ENCODE measurements at regions not wholly inside any gene's neighbourhood (a gene's known extent, or its start where the extent isn't known, plus 50 kb on each side); places are given as distances from the start of the nearest gene placed in this dataset.

- no peak for DNase-seq
These were observed 186.0 kb upstream of the FRMPD4 start for GRCh38 chrX:11952176-11952720.

- no peak for DNase-seq
These were observed 184.7 kb upstream of the FRMPD4 start for GRCh38 chrX:11953615-11954014.

DNA sequence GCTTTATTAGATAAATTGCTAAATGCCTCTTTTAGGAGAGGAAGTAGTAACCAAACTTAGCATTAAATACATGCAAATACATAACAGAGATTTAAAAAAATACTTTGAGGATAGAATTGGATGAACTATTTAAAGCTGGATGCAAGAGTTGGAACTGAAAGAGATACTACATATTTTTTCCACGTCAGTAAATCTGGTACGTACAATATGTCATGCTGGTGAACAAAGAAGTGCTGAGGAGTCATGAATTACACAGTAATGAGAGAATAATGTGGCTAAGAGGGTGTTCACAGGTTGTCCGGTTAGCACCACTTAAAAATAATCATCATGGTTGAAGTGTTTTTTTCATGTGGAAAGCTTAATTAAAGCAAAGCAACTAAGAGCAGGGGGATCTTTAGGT is 184.1 kb upstream of the FRMPD4 start:
- no peak for DNase-seq

DNA sequence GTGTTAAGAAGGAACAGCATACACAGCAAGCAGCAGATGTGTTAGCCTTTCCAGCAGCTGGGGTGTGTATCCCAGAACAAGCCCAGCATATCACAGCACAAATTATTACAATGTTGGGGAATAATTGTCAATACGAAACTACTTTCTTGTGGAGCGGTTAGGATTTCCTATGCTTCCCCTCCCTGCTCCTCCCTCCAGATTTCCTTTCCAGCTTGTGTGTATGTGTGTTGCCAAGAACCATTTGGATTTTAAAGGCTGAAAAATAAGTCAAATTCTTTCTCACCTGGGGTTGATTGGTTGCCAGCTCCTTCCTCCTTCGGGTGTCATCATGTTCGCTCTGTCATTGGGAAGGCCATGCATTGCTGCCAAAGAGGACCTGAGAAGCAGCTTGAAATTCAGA is 178.2 kb upstream of the FRMPD4 start:
- DNase-seq: no peak

DNA sequence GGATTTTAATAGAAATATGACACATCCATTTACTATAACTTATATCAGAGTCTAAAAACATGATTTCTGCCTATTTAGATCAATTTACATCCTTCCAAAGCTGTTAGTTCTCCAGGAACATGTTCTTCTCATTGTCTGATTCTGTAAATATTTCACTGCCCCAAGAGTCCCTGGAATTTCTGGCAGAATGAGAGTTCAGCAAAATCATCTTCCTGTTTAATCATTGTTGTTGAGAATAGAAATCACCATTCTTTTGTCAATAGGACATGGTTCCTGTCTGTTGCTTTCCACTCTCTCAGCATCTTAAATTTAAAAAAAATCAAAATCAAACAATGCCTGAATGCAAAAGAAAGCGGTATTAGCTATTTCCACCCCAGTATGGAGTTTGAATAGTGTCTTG is 172.8 kb upstream of the FRMPD4 start:
- no peak for DNase-seq

DNA sequence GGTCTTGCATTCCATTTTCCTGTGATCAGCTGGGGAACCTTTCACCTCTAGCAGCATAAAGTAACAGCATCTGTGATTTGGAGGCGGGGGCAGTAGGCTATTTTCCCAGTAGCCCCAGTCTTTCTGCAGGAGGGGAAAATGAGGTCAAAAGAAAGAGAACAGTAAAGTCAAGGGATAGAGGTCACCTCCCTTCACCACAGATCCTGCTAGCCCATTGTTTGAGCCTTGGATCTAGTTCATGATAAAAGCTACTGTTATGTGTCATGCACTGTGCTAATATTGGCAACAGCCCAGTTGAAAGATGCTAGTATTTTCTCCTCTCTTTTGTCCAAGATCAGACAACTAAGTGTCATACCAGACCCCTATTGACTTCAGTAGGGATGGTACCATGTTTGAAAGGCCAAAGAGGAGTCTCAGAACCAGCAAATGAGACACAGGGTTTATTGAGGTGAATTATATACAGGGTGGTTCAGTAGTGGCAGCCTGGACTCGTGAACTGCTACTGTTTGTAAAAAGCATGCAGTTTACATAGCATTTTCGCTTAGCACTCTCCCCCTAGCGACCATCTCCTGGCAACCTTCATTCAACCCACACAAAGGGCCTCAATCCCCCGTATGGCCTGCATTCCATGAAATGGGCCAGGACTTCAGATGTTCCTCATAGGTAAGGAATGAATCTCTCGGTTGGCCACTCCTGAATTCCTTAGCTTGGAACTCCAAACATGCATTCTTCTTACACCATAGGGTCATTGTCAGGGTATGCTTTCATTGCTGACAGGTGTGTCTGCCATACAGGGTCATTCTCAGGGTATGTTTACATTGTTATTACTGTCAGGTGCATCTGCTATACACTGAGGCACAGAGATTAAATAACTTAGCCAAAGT is 170.0 kb upstream of the FRMPD4 start:
- DNase-seq: no peak

DNA sequence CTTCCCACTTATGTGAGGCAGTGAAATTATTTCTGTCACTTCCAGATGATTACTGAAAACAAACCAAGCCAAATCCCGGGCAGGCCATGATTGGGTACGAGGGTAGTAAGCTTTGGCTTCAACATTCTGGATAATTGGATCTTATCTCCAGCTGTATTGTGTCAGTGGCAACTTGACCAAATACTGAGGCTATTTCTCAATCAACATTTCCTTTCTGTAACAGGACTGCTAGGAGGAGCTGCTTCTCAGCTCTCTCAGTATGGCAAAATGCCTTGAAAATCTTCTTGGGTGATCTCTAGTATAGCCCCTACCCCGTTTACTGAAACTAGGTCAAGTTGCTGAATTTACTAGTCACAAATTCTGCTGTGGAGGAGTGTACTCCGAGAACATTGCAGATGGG is 169.3 kb upstream of the FRMPD4 start:
- no peak for DNase-seq

DNA sequence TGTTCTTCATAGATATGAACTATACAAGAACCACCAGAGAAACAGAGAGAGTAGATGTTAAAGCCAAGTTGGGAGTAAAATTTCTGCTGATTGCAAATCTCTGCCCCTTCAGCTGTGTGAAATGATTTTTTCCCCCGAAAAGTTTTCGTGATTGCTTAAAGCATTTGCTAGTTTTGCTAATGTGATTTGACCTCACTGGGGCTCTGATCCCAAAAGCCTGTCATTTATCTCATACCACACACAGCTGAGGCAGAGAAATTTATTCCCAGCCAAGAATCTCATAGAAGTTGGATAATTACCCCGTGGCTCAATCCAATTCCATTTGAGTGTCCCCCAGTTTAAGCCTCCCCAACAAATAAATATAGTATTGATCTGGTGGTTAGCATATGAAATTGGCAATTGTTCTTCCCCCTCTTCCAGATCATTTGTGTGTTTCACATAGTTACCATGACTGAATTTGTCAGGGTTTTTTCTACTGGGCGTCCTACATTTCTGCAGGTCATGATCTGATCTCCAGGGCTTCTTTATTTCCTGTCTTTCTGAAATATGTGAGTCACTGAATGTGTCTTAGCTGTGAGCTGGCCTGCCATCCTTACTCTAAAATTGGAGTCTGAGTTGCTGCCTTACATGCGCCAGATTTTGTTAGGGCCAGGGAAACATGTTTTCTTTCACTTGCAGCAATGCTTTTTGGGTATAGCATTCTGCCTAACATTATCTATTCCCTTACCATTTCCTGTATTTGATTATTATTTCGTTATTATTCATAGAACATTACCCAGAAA is 167.5 kb upstream of the FRMPD4 start:
- no peak for DNase-seq

DNA sequence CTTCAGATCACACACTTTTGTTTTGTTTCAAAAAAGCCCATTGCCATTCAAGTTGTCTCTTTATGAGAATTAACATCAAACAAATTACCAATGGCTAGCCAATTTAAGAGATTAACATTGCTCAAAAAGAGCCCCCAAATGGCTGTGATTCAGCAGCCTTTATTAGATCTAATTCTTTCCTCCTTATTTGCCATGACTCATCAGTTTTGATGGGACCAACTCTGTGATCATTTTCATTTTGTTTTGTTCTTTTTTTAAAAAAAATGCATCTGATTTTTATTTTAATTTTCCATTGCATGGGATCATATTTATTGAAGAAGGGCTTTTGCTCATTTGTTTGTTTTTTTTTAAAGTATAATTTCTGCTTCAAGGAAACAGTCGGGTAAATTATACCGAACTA is 161.6 kb upstream of the FRMPD4 start:
- DNase-seq: no peak

DNA sequence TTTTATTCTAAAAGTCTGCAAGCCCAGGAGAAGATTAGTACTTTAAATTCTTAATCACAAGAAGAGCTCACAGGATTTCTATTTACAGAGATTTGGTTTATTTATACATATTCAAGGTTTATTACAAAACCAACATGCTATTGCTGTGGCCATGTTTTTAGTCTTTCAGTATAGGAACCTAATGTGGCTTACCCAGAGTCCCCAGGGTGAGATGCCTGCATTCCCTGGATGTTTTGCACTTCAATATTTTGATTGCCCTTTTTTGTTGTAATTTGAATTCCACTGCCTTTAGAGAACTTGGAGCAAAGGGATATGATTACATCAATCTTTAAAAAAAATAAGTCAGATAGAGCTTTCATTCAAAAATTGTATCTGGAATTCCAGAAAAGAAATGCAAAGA is 146.0 kb upstream of the FRMPD4 start:
- DNase-seq: no peak

GRCh38 chrX:11995146-11995545 is 143.1 kb upstream of the FRMPD4 start:
- DNase-seq: no peak

GRCh38 chrX:11996810-11997209 is 141.5 kb upstream of the FRMPD4 start:
- no peak for DNase-seq

DNA sequence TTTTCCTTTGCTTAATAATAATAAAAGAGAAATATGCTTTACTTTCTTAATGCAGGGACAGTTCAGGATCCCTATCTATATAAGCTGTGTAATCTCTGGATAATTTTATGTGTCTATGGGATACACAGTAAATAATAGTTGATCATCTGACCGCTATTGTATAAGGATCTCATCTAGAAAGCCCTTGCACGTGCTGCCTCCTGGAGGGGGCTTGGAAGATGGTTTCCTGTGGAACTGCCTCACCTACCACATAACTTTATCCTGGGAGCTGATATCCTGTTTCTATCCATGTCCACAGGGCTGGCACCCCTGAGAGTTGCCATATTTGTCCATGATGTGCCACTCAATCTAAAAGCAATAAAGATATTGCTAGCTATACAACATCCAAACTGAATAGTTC is 139.3 kb upstream of the FRMPD4 start:
- DNase-seq: no peak

- DNase-seq: no peak
These were observed 135.4 kb upstream of the FRMPD4 start for GRCh38 chrX:12002876-12003275.

GRCh38 chrX:12007881-12008280 is 130.4 kb upstream of the FRMPD4 start:
- no peak for DNase-seq

DNA sequence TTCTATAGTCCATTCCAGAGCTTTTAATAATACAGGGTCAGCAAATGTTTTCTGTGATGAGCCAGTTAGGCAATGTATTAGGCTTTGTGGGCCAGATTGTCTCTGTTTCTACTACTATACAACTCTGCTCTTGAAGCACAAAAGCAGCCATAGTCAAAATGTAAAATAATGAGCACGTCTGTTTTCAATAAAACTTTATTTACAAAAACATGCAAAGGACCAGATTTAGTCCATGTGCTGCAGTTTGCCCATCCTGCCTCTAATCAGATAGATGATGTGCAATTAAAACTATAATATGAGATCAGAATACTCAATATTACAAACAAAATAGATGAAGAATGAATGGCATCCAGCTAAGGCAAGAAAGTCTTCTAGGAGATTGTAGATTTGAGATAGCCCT is 127.8 kb upstream of the FRMPD4 start:
- DNase-seq: no peak

- no peak for DNase-seq
These were observed 127.2 kb upstream of the FRMPD4 start for GRCh38 chrX:12011075-12011474.

- no peak for DNase-seq
These were observed 125.1 kb upstream of the FRMPD4 start for GRCh38 chrX:12013211-12013618.

- DNase-seq: peak; percentile 4
These were observed 116.6 kb upstream of the FRMPD4 start for GRCh38 chrX:12021698-12022097.

DNA sequence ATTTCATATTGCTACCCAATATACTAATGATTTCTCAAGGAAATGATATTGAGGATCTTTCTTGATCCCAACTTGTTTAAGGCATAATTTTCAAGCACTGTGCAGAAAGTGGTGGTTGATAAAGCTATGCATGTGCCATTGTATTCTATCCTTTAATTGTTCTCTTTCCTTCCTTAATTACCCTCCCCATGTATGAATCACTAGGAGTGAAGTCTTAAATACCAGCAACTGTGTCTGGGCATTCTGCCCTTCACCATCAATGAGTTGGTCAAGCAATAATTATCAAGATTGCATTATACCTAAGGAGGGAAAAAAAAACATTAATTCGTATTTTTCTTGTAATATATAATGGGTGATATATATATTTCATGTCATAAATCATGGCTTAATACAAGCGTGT is 111.8 kb upstream of the FRMPD4 start:
- no peak for DNase-seq

DNA sequence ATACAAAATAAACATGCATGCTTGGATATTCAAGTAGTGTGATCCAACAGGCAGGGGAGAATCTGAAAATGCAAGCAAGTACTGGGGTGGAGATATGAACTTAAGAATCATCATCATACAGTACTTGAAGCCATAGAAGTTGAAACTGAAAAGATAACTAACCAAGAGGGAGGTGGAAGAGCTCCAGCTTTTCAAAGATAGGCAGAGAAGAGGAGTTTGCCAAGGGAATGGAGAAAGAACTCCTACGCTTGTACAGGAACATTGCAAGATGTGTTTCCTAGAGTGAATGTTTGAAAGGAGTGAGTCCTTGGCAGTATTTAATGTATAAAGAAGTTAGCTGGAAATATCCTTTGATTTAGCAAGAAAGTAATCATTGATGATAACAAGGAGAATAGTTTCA is 106.2 kb upstream of the FRMPD4 start:
- DNase-seq: no peak

GRCh38 chrX:12034741-12035140 is 103.5 kb upstream of the FRMPD4 start:
- no peak for DNase-seq

DNA sequence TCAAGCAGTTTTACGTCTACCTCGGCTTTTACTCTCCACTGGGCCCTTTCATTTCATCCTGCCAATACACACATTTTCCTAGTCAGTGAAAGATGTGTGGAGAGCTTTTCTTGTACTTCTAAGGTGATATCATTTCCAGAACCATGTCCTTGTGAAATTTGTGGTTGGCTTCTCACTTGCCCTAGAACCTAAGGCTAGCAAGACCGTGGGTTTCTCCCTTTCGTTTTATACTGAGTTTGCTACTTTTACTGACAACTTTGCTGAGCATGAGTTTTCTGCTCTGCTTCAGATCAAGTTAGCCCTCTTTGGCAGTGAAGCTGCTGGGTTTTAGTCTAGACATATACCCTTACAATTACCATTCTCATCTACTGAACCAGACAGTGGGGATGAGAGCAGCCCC is 95.7 kb upstream of the FRMPD4 start:
- no peak for DNase-seq

Measured in renal pelvis (tissue), 1 donor.